GM23248 (cell line): ENCODE measurements at regions not wholly inside any gene's neighbourhood (a gene's known extent, or its start where the extent isn't known, plus 50 kb on each side); places are given as distances from the start of the nearest gene placed in this dataset.

Experiments
- EZH2 ChIP-seq: fragments of 200-600 bp; sonication (generic); IDR thresholded peaks from 2 replicates; pipeline ENCODE4 v1.6.1; 2018; ENCODE audit warnings: antibody characterized with exemption, mild to moderate bottlenecking; ENCODE audit not compliant: insufficient read depth, poor library complexity, severe bottlenecking
- EZH2phosphoT487 ChIP-seq: fragments of 200-600 bp; sonication (generic); IDR thresholded peaks from 2 replicates; pipeline ENCODE4 v1.6.1; 2018; ENCODE audit warnings: antibody characterized with exemption, moderate library complexity, mild to moderate bottlenecking, low read depth; ENCODE audit not compliant: insufficient read depth

- TF ChIP-seq EZH2, result no peak
- TF ChIP-seq EZH2phosphoT487, result no peak
Measured at GRCh38 chr2:88808652-88809051, 117.2 kb downstream of the RPIA start.
